ENCODE measurements at regions not wholly inside any gene's neighbourhood (a gene's known extent, or its start where the extent isn't known, plus 50 kb on each side); places are given as distances from the start of the nearest gene placed in this dataset.

DNA sequence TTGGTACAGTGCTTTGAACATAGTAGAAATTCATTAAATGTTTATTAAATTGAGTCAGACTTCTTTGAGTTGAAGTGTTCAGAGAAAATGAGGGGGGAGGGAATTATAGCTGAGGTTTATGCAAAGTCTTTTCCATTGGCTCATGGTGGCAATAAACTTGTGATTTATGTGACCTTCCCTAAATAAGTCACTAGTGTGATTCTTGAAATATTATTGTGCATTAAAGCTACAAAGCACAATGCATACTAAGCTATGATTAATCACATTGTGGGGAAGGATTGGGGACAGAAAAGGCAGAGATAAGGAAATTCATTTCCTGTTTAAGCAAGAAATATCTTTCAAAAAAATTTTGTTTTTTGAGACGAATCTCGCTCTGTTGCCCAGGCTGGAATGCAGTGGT lies 877.5 kb downstream of the TFAP2A start:
- TF ChIP-seq IRF2 (CRISPR knock-in tag; IDR thresholded peaks at IDR 0.05) (no peak), GABPA (IDR thresholded peaks at IDR 0.05; ENCODE audit: low read depth, low read length) (no peak), GABPA (CRISPR knock-in tag; IDR thresholded peaks at IDR 0.05; ENCODE audit: low read depth) (no peak), KDM3A (CRISPR knock-in tag; IDR thresholded peaks at IDR 0.05; ENCODE audit: low read depth) (no peak), JUND (CRISPR knock-in tag; IDR thresholded peaks at IDR 0.05) (no peak), ZMYM3 (CRISPR knock-in tag; IDR thresholded peaks at IDR 0.05) (no peak), YEATS4 (CRISPR knock-in tag; IDR thresholded peaks at IDR 0.05; ENCODE audit: borderline replicate concordance) (no peak), RNF219 (CRISPR knock-in tag; IDR thresholded peaks at IDR 0.05) (no peak), REST (IDR thresholded peaks at IDR 0.05; ENCODE audit: borderline replicate concordance in 1 of 2, low read depth in 1 of 2, low read length in 2 of 2) (no peak), PPARG (CRISPR knock-in tag; conservative IDR thresholded peaks at IDR 0.05) (no peak), SP2 (CRISPR knock-in tag; IDR thresholded peaks at IDR 0.05) (no peak), ZNF124 (CRISPR knock-in tag; IDR thresholded peaks at IDR 0.05) (no peak), FOXJ3 (CRISPR knock-in tag; IDR thresholded peaks at IDR 0.05; ENCODE audit: borderline replicate concordance) (no peak), POLR2AphosphoS2 (IDR thresholded peaks at IDR 0.05; ENCODE audit: low read depth, low read length) (no peak)
- TF ChIP-seq, protein P1, sequence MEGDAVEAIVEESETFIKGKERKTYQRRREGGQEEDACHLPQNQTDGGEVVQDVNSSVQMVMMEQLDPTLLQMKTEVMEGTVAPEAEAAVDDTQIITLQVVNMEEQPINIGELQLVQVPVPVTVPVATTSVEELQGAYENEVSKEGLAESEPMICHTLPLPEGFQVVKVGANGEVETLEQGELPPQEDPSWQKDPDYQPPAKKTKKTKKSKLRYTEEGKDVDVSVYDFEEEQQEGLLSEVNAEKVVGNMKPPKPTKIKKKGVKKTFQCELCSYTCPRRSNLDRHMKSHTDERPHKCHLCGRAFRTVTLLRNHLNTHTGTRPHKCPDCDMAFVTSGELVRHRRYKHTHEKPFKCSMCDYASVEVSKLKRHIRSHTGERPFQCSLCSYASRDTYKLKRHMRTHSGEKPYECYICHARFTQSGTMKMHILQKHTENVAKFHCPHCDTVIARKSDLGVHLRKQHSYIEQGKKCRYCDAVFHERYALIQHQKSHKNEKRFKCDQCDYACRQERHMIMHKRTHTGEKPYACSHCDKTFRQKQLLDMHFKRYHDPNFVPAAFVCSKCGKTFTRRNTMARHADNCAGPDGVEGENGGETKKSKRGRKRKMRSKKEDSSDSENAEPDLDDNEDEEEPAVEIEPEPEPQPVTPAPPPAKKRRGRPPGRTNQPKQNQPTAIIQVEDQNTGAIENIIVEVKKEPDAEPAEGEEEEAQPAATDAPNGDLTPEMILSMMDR (CRISPR knock-in tag; IDR thresholded peaks at IDR 0.05) = no peak

Data from HepG2 (cell line).